GM12878 (cell line): ENCODE measurements at regions not wholly inside any gene's neighbourhood (a gene's known extent, or its start where the extent isn't known, plus 50 kb on each side); places are given as distances from the start of the nearest gene placed in this dataset.

Source experiments
- ATAC-seq: fragments of 200-7000 bp; cut with Tn5 transposase; 3 replicates; pipeline ENCODE4 v1.9.1; 2020; ENCODE audit warnings: mild to moderate bottlenecking, moderate library complexity
- BruUV-seq: library from RNA; stranded (reverse); fragments of 400-500 nt; replicated peaks from 2 replicates; lab custom pipeline; 2021; lab: Mats Ljungman, UMichigan
- CTCF ChIA-PET: fragments of 300-600 bp; sonication (Branson Sonifier 250); formaldehyde crosslinking; extraction: SDS; loops from one replicate; lab custom pipeline; 2021; ENCODE audit warnings: inconsistent platforms; lab: Yijun Ruan, JAX
- POLR2A ChIA-PET: fragments of 350-600 bp; formaldehyde crosslinking; extraction: SDS; loops from one replicate; lab custom pipeline; 2021; ENCODE audit warnings: inconsistent platforms; lab: Charles Lee
- RAD21 ChIA-PET: fragments of 300-600 bp; sonication (Branson Sonifier 250); formaldehyde crosslinking; loops from one replicate; lab custom pipeline; 2023; ENCODE audit warnings: antibody characterized with exemption; ENCODE audit not compliant: unreplicated experiment; lab: Charles Lee
- SMC1A ChIA-PET: fragments of 300-600 bp; sonication (Branson Sonifier 250); formaldehyde crosslinking; loops from one replicate; lab custom pipeline; 2023; ENCODE audit not compliant: unreplicated experiment, uncharacterized antibody; lab: Charles Lee
- DNase-seq: peaks from one replicate; pipeline ENCODE4 v3.0.0-alpha.2; 2011; ENCODE audit warnings: low read depth, low spot score
- FAIRE-seq: peaks from 3 replicates; lab custom pipeline; 2011; peaks lifted over from hg19 to GRCh38; lab: Jason Lieb, UNC
- H2AFZ ChIP-seq: 2 replicates; pipeline ENCODE4 v1.6.0; 2011; ENCODE audit warnings: low read depth, low read length, control low read depth; ENCODE audit not compliant: control insufficient read depth
- H3K27ac ChIP-seq: 2 replicates; pipeline ENCODE4 v1.5.1; 2011; ENCODE audit warnings: control low read depth; ENCODE audit not compliant: control insufficient read depth, insufficient read depth
- H3K27me3 ChIP-seq, 2 experiments: replicated peaks in 1 of 2; 2 replicates each; pipeline versions ENCODE4 v1.6.0 to v1.6.1; 2011; ENCODE audit warnings: low read length in 1 of 2; ENCODE audit not compliant: control insufficient read depth in 2 of 2, insufficient read depth in 2 of 2
- H3K36me3 ChIP-seq, 2 experiments: 2 replicates each; pipeline ENCODE4 v1.5.1; 2011; ENCODE audit warnings: low read length in 1 of 2; ENCODE audit not compliant: control insufficient read depth in 2 of 2, insufficient read depth in 2 of 2
- H3K4me1 ChIP-seq: 2 replicates; pipeline ENCODE4 v1.6.1; 2011; ENCODE audit warnings: mild to moderate bottlenecking, low read length, moderate library complexity, mixed read lengths; ENCODE audit not compliant: control insufficient read depth, insufficient read depth
- H3K4me2 ChIP-seq: 2 replicates; pipeline ENCODE4 v1.6.0; 2011; ENCODE audit warnings: control low read depth; ENCODE audit not compliant: control insufficient read depth, insufficient read depth
- H3K4me3 ChIP-seq: fragments of 200-600 bp; sonication (generic); 2 replicates; pipeline ENCODE4 v1.5.1; 2016
- H3K79me2 ChIP-seq: 2 replicates; pipeline ENCODE4 v1.6.0; 2011; ENCODE audit warnings: low read length; ENCODE audit not compliant: control insufficient read depth, insufficient read depth
- H3K9ac ChIP-seq: 2 replicates; pipeline ENCODE4 v1.8.0; 2011; ENCODE audit warnings: low read length, control low read depth, mixed read lengths; ENCODE audit not compliant: control insufficient read depth, insufficient read depth
- H3K9me3 ChIP-seq: replicated peaks from 3 replicates; pipeline ENCODE4 v1.5.1; 2011; ENCODE audit warnings: mild to moderate bottlenecking, low read length; ENCODE audit not compliant: control insufficient read depth, insufficient read depth
- H4K20me1 ChIP-seq: 2 replicates; pipeline ENCODE4 v1.6.0; 2011; ENCODE audit not compliant: control insufficient read depth, insufficient read depth
- ATF7 ChIP-seq: fragments of 450-650 bp; IDR thresholded peaks from 2 replicates; pipeline ENCODE4 v1.6.1; 2016; ENCODE audit warnings: low read depth, mild to moderate bottlenecking
- CBFB ChIP-seq: IDR thresholded peaks from 2 replicates; pipeline ENCODE4 v1.6.1; 2016; ENCODE audit warnings: antibody characterized with exemption, low read depth
- CEBPB ChIP-seq, 2 experiments: fragments of 150-350 bp in 1 of 2; IDR thresholded peaks; 2 replicates each; pipeline ENCODE4 v1.6.1; 2012 to 2014; ENCODE audit warnings: low read depth in 2 of 2, low read length in 2 of 2, borderline replicate concordance in 1 of 2, inconsistent platforms in 1 of 2
- CHD4 ChIP-seq: fragments of 200-600 bp; sonication (generic); IDR thresholded peaks from 2 replicates; pipeline ENCODE4 v1.6.1; 2016; ENCODE audit warnings: mild to moderate bottlenecking
- ELK1 ChIP-seq: IDR thresholded peaks from 2 replicates; pipeline ENCODE4 v1.6.1; 2012; ENCODE audit warnings: low read depth, low read length, improper control_type of control experiment
- MYC ChIP-seq: IDR thresholded peaks from 2 replicates; pipeline ENCODE4 v1.6.1; 2011; ENCODE audit warnings: mild to moderate bottlenecking, low read length, moderate library complexity, inconsistent platforms; ENCODE audit not compliant: insufficient read depth, insufficient replicate concordance, insufficient read length, severe bottlenecking
- NFXL1 ChIP-seq: fragments of 450-650 bp; IDR thresholded peaks from 2 replicates; pipeline ENCODE4 v1.6.1; 2017; ENCODE audit warnings: antibody characterized with exemption, mild to moderate bottlenecking, borderline replicate concordance
- NKRF ChIP-seq: fragments of 450-650 bp; conservative IDR thresholded peaks from 2 replicates; pipeline ENCODE4 v1.6.1; 2017; ENCODE audit warnings: mild to moderate bottlenecking, moderate library complexity
- NR2C2 ChIP-seq: IDR thresholded peaks from 2 replicates; pipeline ENCODE4 v1.6.1; 2011; ENCODE audit warnings: borderline replicate concordance, low read depth; ENCODE audit not compliant: control insufficient read depth, insufficient read length
- RCOR1 ChIP-seq: conservative IDR thresholded peaks from 2 replicates; pipeline ENCODE4 v1.6.1; 2012; ENCODE audit warnings: low read depth, low read length, improper control_type of control experiment
- SMARCA5 ChIP-seq: fragments of 450-650 bp; IDR thresholded peaks from 2 replicates; pipeline ENCODE4 v1.6.1; 2017; ENCODE audit warnings: mild to moderate bottlenecking
- WRNIP1 ChIP-seq: IDR thresholded peaks from 2 replicates; pipeline ENCODE4 v1.6.1; 2011; ENCODE audit warnings: low read depth, low read length, improper control_type of control experiment, borderline replicate concordance
- ZBTB40 ChIP-seq: fragments of 450-650 bp; IDR thresholded peaks from 2 replicates; pipeline ENCODE4 v1.6.1; 2016; ENCODE audit warnings: mild to moderate bottlenecking, moderate library complexity, borderline replicate concordance
- ZNF207 ChIP-seq: fragments of 450-650 bp; IDR thresholded peaks from 2 replicates; pipeline ENCODE4 v1.6.1; 2014; ENCODE audit warnings: antibody characterized with exemption, mild to moderate bottlenecking, borderline replicate concordance
- ZNF24 ChIP-seq: fragments of 450-650 bp; IDR thresholded peaks from 2 replicates; pipeline ENCODE4 v1.6.1; 2017; ENCODE audit warnings: antibody characterized with exemption, mild to moderate bottlenecking
- WGBS: methylation state at CpG from one replicate; pipeline ENCODE4 v1.1.6; 2016; ENCODE audit warnings: low lambda C conversion rate; ENCODE audit not compliant: insufficient replicate concordance, insufficient coverage; ENCODE audit errors: missing lambda C conversion rate; 5-methylcytosine and 5-hydroxymethylcytosine counted together
- in situ Hi-C: fragments of 300-500 bp; cut with MboI; formaldehyde crosslinking; loops from 9 replicates; pipeline ENCODE4 v1.14.3; 2018; ENCODE audit warnings: mixed read lengths
- intact Hi-C: fragments of 100-400 bp; cut with micrococcal nuclease; formaldehyde crosslinking; loops from one replicate; pipeline ENCODE4 v1.14.2; 2022; ENCODE audit not compliant: unreplicated experiment
- TF ChIP-seq, protein P1 (sequence below): IDR thresholded peaks from 2 replicates; pipeline ENCODE4 v1.6.1; 2012; ENCODE audit warnings: low read depth, low read length, improper control_type of control experiment

GRCh38 chr1:114290776-114291175 lies 137.1 kb upstream of the SYT6 start:
- no peaks in the 10 kb centered on the region for H3K4me1 ChIP-seq
- H3K9ac ChIP-seq, result no peak overlapping the region
- ChIA-PET SMC1A (interaction anchor here (1.2 kb wide), 1 partner anchor 13 kb away, joined by 3 read pairs; no protein-coding TSS in a partner anchor), POLR2A (no interaction called here), RAD21 (no interaction called here), CTCF (interaction anchor here (2.1 kb wide), 1 partner anchor 8 kb away, joined by 11 read pairs; no protein-coding TSS in a partner anchor)
- no peak overlapping the region for H3K27ac ChIP-seq
- no peaks in the 10 kb centered on the region for H3K36me3 ChIP-seq
- intact Hi-C loops (no loop called here), in situ Hi-C loops (no loop called here)
- H4K20me1 ChIP-seq, result no peaks in the 10 kb centered on the region
- no peak for TF ChIP-seq NFXL1
- no peak for TF ChIP-seq ATF7
- no peak for TF ChIP-seq MYC
- TF ChIP-seq CEBPB (IDR thresholded peaks at IDR 0.05; ENCODE audit: borderline replicate concordance in 1 of 2, low read depth in 2 of 2, low read length in 2 of 2), result no peak
- TF ChIP-seq NKRF, result no peak
- TF ChIP-seq ELK1, result no peak
- TF ChIP-seq CBFB, result no peak
- TF ChIP-seq RCOR1, result no peak
- no peak for TF ChIP-seq ZNF207
- TF ChIP-seq CHD4, result no peak
- no peak for TF ChIP-seq WRNIP1
- TF ChIP-seq SMARCA5, result no peak
- no peak for TF ChIP-seq ZBTB40
- TF ChIP-seq, protein P1, sequence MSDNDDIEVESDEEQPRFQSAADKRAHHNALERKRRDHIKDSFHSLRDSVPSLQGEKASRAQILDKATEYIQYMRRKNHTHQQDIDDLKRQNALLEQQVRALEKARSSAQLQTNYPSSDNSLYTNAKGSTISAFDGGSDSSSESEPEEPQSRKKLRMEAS, result no peak
- no peak for TF ChIP-seq NR2C2
- TF ChIP-seq ZNF24, result no peak
- 17% methylated on average over 2 of the region's 2 CpGs for WGBS
- no peaks in the 10 kb centered on the region; a peak in 1 of 4 replicates for H3K27me3 ChIP-seq
- ATAC-seq (no peak), FAIRE-seq (no peak), DNase-seq (no peak)
- H3K79me2 ChIP-seq, result no peaks in the 10 kb centered on the region
- H3K4me2 ChIP-seq, result no peak overlapping the region
- H3K9me3 ChIP-seq, result no peaks in the 10 kb centered on the region
- no peak overlapping the region for H3K4me3 ChIP-seq
- no peak overlapping the region for H2AFZ ChIP-seq
- no TSS peak for BruUV-seq
